Stimulated activated CD4-positive, alpha-beta T cell treated with anti-CD3 and anti-CD28 coated beads, Interleukin-12 subunit alpha, Interleukin-12 subunit beta, amount 100 ng/mL, for 24 hours (primary cell): ENCODE measurements at regions not wholly inside any gene's neighbourhood (a gene's known extent, or its start where the extent isn't known, plus 50 kb on each side); places are given as distances from the start of the nearest gene placed in this dataset.

Source experiments
- DNase-seq, 2 experiments: peaks; one replicate each; pipeline ENCODE4 v3.0.0-alpha.2; 2020; ENCODE audit warnings: low read depth in 2 of 2

GRCh38 chr3:34782871-34783270 lies 856.5 kb upstream of the ARPP21 start:
- no peak for DNase-seq

DNA sequence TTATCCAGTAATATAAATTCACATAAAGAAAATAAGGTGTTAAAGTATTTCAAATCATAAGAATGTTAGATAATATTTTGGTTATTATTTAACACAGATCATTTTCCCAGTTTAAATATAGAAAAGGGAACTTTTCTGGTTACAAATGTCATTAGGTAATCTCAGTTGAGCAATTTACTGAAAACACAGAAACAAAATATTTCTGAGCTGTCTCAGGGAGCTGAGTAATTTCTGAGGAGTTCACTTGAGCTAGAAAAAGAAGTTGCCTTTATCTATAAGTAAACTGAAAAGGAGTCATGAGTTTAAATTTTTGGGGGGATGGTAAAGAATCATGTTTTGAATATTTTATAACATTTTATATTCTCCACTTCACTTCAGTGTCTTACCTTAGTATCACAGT lies 855.4 kb upstream of the ARPP21 start:
- DNase-seq: no peak

- DNase-seq: no peak
Observed at GRCh38 chr3:34793057-34793456, 846.3 kb upstream of the ARPP21 start.

GRCh38 chr3:34807611-34808010 lies 831.7 kb upstream of the ARPP21 start:
- no peak for DNase-seq

GRCh38 chr3:34808287-34808686 lies 831.0 kb upstream of the ARPP21 start:
- no peak for DNase-seq

DNA sequence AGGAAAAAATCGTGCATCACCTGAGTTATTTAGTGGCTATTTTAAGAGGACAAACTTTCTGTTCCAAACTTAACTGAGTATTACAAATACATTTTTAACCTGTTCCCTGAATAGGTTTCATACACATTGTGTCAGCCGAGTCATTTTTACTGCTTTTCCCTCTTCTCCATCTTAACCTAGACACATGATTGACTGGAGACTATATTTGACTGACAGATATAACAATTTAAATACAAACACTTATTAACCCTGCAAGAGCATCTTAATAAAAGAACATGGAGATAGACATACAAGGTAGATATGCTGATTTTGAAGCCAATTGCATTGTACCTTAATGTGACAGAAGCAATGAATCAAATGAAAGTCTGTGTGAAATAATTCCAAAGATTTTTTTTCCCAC lies 810.5 kb upstream of the ARPP21 start:
- DNase-seq: no peak

DNA sequence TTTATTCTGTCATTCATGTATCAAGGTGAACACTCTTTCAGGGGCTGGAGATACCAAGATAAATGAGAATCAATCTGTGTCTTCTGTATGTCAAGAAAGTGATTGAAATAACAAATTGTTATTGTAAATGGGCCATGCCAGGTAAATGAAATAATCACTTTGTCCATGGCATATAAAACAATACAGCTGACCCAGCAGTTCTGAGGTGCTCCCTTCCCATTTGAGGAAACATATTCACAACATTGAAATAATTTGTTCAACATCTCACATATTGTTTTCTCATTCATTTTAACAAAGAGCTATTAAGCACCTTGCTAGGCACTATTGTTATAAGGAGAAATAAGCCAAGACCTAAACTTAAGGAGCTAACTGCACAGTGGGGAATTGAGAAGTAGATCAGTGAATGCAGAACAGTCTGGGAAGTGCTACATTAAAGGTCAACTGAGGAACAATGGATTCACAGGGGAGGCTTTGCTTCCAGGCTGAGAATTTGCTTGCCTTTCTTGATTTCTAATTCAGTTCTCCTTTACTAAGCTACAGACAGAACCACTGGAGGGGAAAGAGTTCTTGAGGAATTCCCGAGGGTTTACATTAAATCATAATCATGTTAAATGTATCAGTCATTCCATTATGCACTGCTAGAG lies 806.3 kb upstream of the ARPP21 start:
- no peak for DNase-seq

GRCh38 chr3:34837848-34838741 lies 801.2 kb upstream of the ARPP21 start:
- DNase-seq: no peak

DNA sequence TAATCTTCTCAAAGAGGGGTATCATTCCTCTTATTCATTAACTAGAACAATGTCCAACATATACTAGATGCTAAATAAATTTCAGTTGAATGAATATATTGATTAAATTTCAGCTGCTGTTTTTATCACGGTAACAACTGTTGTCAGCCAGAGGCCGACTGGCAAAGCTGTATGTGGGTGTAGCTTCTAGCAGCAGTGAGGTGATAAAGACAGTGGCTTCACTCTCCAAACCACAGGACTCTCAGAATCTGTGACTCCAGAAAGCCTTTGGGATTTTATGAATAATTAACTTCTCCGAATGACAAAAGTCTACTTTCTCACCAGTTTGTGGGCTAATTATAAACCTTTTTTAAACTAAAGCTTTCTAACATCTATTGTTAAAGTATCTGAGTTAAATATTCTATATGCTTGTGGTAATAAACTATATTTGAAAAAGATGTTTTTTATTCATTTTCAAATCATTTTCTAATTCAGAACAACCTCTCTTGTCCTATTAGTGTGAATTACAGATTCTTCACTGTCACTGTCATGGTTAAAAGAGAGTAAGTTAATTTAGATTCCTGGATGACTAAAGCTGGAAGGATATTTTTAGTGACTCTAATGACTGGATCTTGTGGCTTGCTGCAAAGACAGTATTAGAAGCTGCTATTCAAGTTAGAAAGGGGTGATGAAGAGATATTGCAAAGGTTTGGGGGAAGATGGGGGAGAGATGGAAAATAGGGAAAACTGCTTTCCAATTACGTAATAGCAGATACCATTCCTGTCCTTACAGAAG lies 796.4 kb upstream of the ARPP21 start:
- DNase-seq: no peak

GRCh38 chr3:34844323-34844620 lies 795.1 kb upstream of the ARPP21 start:
- DNase-seq: no peak

DNA sequence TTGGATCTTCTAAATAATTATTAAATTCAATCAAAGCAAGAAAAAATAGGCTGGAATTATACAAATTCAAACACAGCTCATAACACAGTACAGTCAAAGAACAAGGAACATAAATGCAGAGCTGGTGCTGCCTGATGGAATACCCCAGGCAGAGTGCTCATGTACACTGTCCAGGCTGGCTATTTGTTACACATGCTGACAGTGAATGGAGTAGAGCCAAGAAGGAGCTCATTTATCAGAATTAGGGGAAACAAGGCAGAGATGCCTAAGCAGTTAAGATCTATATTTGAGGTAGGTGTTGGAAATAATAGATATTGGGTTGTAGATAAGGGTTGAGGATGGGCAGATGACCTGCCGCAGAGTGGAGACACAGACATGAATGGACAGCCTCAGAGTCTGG lies 788.2 kb upstream of the ARPP21 start:
- no peak for DNase-seq

DNA sequence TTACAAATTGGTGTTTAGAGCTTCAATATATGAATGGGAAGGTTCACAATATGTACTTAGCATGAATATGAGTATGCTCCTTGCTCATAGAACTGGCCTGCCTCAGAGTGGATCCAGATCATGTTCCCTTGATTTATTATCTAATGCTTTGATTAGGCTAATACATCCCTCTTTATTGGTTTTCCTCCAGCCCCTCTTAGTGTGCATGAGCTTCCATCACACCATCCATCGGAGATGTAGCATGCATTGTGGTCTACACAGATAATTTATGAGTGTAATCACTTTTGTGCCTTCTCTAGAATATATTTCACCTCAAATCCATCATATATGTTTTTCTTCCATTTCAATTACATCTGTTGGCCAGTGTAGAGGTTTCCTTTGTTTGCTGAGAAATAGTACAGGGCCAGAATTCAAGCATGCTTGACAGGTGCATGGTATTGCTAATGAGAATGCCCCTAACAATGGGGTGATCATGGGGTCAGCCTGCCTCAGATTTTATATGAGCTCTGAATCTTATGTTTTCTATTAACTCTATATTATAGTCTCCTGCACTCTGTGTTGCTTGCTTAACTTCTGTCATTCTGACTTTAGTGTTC lies 786.4 kb upstream of the ARPP21 start:
- no peak for DNase-seq

GRCh38 chr3:34856081-34856947 lies 783.0 kb upstream of the ARPP21 start:
- no peak for DNase-seq

- DNase-seq: no peak
Observed at GRCh38 chr3:34858067-34858660, 781.2 kb upstream of the ARPP21 start.

DNA sequence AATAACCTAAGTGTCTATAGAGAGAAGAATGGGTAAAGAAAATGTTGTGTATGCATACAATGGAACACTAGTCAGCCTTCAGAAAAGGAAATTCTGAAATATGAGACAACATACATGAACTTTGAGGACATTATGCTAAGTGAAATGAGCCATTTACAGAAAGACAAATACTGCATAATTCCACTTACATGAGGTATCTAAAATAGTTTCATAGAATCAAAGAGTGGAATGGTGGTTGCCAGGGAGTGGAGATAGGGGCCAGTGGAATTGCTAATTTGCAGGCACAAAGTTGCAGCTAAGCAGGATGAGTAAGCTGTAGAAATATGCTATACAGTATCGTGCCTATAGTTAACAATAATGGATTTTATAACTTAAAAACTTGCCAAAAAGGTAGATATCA lies 779.6 kb upstream of the ARPP21 start:
- no peak for DNase-seq

- DNase-seq: no peak
Observed at GRCh38 chr3:34862456-34862855, 776.9 kb upstream of the ARPP21 start.

GRCh38 chr3:34863485-34863884 lies 775.8 kb upstream of the ARPP21 start:
- DNase-seq: no peak

DNA sequence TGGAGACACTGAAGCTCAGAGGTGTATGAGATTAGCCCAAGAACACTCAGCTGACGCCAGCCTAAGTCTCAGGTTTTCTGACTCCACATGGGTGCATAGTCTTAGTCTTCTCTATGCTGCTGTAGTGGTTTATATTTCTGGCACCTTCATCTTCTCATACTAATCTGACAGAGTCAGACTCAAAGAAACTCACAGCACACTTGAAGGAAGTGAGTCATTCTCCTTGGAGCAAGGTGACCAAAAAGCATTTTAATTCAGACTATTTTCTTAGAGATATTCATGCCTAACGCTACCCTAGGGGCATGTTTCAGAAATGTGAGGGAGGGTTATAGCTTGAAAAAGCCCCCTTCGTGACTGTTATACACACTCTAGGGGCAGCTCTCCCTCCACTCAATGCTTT lies 775.3 kb upstream of the ARPP21 start:
- no peak for DNase-seq

- DNase-seq: no peak
Observed at GRCh38 chr3:34865346-34865745, 774.0 kb upstream of the ARPP21 start.

- no peak for DNase-seq
Observed at GRCh38 chr3:34868935-34869334, 770.4 kb upstream of the ARPP21 start.

- DNase-seq: no peak
Observed at GRCh38 chr3:34869696-34870095, 769.6 kb upstream of the ARPP21 start.
